ENCODE measurements at regions not wholly inside any gene's neighbourhood (a gene's known extent, or its start where the extent isn't known, plus 50 kb on each side); places are given as distances from the start of the nearest gene placed in this dataset.

DNA sequence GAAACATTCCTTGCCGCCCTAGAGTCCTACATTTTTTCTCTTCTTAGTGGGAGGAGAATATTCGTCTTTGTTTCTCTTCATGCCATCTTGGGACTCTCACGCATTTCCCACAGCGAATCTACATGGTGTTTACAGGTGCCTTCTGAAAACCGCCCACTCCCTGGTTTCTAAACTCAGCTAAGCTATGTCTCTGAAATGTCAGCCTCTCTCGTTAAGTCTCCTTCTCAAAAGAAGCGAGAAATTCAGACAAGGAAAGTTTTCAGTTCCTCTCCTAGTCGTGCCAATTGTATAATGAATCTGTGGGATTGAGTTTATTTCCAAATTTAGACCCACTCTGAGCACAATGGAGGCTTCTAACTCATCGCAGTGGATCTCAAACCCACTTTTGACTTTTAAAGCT lies 186.8 kb upstream of the NFIB start:
- H3K27me3 ChIP-seq = no peaks in the 10 kb centered on the region
- H3K4me1 ChIP-seq = no peaks in the 10 kb centered on the region
- no peak overlapping the region for H3K27ac ChIP-seq
- H3K4me3 ChIP-seq = no peak overlapping the region
- no peak for DNase-seq
- TF ChIP-seq, protein P1, sequence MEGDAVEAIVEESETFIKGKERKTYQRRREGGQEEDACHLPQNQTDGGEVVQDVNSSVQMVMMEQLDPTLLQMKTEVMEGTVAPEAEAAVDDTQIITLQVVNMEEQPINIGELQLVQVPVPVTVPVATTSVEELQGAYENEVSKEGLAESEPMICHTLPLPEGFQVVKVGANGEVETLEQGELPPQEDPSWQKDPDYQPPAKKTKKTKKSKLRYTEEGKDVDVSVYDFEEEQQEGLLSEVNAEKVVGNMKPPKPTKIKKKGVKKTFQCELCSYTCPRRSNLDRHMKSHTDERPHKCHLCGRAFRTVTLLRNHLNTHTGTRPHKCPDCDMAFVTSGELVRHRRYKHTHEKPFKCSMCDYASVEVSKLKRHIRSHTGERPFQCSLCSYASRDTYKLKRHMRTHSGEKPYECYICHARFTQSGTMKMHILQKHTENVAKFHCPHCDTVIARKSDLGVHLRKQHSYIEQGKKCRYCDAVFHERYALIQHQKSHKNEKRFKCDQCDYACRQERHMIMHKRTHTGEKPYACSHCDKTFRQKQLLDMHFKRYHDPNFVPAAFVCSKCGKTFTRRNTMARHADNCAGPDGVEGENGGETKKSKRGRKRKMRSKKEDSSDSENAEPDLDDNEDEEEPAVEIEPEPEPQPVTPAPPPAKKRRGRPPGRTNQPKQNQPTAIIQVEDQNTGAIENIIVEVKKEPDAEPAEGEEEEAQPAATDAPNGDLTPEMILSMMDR (IDR thresholded peaks at IDR 0.05) = no peak
- no peaks in the 10 kb centered on the region for H3K9me3 ChIP-seq
- no peaks in the 10 kb centered on the region for H3K36me3 ChIP-seq

DNA sequence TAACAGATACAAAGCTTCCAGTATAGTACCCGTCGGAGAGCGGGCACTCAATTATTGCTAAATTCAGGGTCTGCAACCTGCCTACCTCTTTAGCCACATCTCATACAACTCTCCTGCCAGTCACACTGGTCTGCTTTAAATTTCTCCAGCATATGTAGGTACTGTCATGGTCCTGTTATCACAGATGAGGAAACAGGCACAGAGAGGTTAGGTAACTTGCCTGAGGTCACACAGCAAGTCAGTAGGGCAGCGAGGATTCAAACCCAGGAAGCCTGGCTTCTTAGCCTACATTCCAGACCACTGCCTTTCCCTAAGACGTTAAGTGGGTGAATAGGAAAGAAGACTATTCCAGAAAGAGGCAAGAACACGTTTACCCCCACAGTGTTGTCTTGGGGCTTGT lies 186.0 kb upstream of the NFIB start:
- Histone ChIP-seq H3K36me3 (no peaks in the 10 kb centered on the region), H3K9me3 (no peaks in the 10 kb centered on the region)
- no peak for TF ChIP-seq POLR2A (IDR thresholded peaks at IDR 0.05)
- TF ChIP-seq, protein P1 (IDR thresholded peaks at IDR 0.05) = no peak

DNA sequence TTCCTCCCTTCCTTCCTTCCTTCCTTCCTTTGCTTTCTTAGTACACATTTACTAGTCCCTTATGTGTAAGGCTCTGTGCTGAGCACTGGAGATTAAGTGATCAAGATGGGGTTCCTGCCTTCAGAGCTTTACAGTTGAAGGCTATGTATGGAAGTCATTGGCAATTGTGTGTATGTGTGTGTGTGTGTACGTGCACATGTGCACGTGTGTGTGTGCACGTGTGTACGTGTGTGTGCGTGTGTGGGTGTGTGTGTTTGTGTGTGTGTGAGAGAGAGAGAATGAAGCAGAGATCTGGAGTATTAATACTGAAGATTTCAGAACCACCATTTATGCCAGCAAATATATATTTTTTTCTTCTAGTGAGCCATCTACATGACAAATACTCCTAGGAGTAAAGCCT lies 184.9 kb upstream of the NFIB start:
- Histone ChIP-seq H3K27ac (no peak overlapping the region), H3K4me1 (no peaks in the 10 kb centered on the region), H3K36me3 (no peaks in the 10 kb centered on the region), H3K9me3 (no peaks in the 10 kb centered on the region), H3K4me3 (no peak overlapping the region), H3K27me3 (no peaks in the 10 kb centered on the region)
- no peak for TF ChIP-seq POLR2A (IDR thresholded peaks at IDR 0.05)
- TF ChIP-seq, protein P1 (IDR thresholded peaks at IDR 0.05) = no peak
- no peak for DNase-seq

More for the DNA sequence above, 186.0 kb upstream of the NFIB start:
- DNase-seq = no peak
- Histone ChIP-seq H3K27ac (no peak overlapping the region), H3K4me3 (no peak overlapping the region), H3K27me3 (no peaks in the 10 kb centered on the region), H3K4me1 (no peaks in the 10 kb centered on the region)

DNA sequence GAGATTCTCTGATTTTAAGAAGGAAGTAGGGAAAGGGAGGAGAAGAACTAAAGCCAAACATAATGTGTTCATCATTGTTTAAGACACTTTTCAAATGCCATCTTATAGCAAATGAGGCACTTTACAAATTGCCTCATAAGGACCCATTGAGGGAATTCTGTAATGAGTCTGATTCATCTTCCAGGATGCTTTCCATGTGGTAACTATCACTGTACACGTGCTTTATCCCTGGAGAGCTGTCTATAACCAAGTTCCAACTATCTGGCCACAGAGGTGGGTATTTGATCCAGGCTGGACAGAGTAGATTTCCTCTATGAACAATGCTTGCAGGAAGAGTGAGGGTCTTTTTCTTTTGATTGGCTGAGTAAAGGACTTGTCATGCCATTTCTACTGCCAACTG lies 183.5 kb upstream of the NFIB start:
- no peak overlapping the region for H3K4me3 ChIP-seq
- H3K27me3 ChIP-seq = no peaks in the 10 kb centered on the region
- no peaks in the 10 kb centered on the region for H3K36me3 ChIP-seq
- TF ChIP-seq, protein P1 (IDR thresholded peaks at IDR 0.05) = no peak
- no peak for TF ChIP-seq POLR2A (IDR thresholded peaks at IDR 0.05)
- no peak for DNase-seq
- H3K4me1 ChIP-seq = no peaks in the 10 kb centered on the region
- H3K27ac ChIP-seq = no peak overlapping the region
- no peaks in the 10 kb centered on the region for H3K9me3 ChIP-seq

DNA sequence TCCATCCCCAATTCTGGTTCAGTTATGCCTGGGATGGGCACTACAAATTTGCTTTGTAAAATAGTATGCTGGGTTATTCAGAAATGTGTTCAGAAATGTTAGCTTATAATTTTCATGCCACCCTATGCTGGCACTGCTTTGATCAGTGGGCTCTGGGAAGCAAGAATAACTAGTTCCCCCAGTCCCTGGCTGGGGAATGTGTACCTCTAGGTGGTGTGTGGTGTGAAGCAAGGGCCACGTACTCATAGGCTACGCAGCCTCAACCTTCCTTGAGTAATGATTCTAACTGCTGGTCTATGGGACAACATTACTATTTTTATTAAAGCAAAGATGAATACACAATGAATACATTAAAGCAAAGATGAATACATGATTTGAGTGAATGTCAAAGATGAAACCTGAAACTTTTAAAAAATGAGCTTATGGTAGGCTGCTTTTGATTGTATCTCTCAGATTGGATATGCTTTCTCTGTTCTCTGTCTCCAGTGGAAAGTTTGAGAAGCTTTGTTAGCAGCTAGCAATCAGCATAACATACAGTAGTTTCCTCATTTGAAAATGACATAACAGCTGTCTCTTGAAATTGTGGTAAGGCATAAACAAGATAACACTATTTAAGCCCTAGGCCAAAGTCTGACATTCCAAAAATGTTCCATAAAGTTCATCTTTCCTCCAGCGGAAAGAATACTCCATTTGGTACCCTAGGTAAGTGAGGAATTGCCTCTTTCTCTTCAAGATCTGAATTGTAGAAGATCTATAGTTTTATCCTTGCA lies 174.7 kb upstream of the NFIB start:
- H3K4me1 ChIP-seq = no peaks in the 10 kb centered on the region
- H3K27ac ChIP-seq = no peak overlapping the region
- no peak overlapping the region for H3K4me3 ChIP-seq
- no peak for DNase-seq
- no peaks in the 10 kb centered on the region for H3K9me3 ChIP-seq
- TF ChIP-seq, protein P1 (IDR thresholded peaks at IDR 0.05) = no peak
- no peak for TF ChIP-seq POLR2A (IDR thresholded peaks at IDR 0.05)
- no peaks in the 10 kb centered on the region for H3K36me3 ChIP-seq
- no peaks in the 10 kb centered on the region for H3K27me3 ChIP-seq

Data from Peyer's patch (tissue), 4 donors.